ENCODE measurements at regions not wholly inside any gene's neighbourhood (a gene's known extent, or its start where the extent isn't known, plus 50 kb on each side); places are given as distances from the start of the nearest gene placed in this dataset.
A peak's percentile ranks its signal among the peaks of the same experiment; 100 is the strongest.

- H3K9me3 Mint-ChIP-seq: no peaks in the 10 kb centered on the region
Observed at GRCh38 chr6:4018171-4018923, 60.6 kb downstream of the FAM217A start.

More at GRCh38 chr6:4018171-4018923, 60.6 kb downstream of the FAM217A start:
- Mint-ChIP-seq H3K27ac (peak overlapping the region; percentile 97), H3K4me1 (ENCODE audit: low read depth) (peaks cover 61% of the 10 kb centered on the region), H3K36me3 (ENCODE audit: low read depth) (peaks cover 47% of the 10 kb centered on the region), H3K4me3 (peak overlapping the region; percentile 87), H3K27me3 (no peaks in the 10 kb centered on the region)
- DNase-seq: peak; percentile 97

Data from activated T-cell treated with anti-CD3 and anti-CD28 coated beads, Interleukin-2, amount 50 U/mL, for 24 hours (primary cell).